Upper lobe of left lung (tissue), 4 donors: ENCODE measurements at regions not wholly inside any gene's neighbourhood (a gene's known extent, or its start where the extent isn't known, plus 50 kb on each side); places are given as distances from the start of the nearest gene placed in this dataset.

ENCODE experiments used
- CTCF ChIP-seq, 6 experiments: fragments of 450-650 bp in 4 of 6; fragments of 200-600 bp in 2 of 6; sonication (generic) in 2 of 6; IDR thresholded peaks; one replicate each; pipeline ENCODE4 v1.5.1; 2016 to 2019; ENCODE audit warnings: antibody characterized with exemption in 6 of 6
- EP300 ChIP-seq, 4 donors: sonication (generic); formaldehyde crosslinking; IDR thresholded peaks; one replicate each; pipeline ENCODE4 v1.5.1; 2017; ENCODE audit warnings: antibody characterized with exemption in 4 of 4, control low read depth in 2 of 4
- POLR2A ChIP-seq, 4 donors: fragments of 450-650 bp; IDR thresholded peaks; one replicate each; pipeline ENCODE4 v1.5.1; 2016 to 2017; ENCODE audit warnings: antibody characterized with exemption in 4 of 4, mild to moderate bottlenecking in 2 of 4

- no peak for TF ChIP-seq CTCF (IDR thresholded peaks at IDR 0.05)
- TF ChIP-seq POLR2A (IDR thresholded peaks at IDR 0.05): no peak
- no peak for TF ChIP-seq EP300 (IDR thresholded peaks at IDR 0.05)
Measured at GRCh38 chr11:128040603-128041002, 546.8 kb downstream of the ETS1 start.
